BLaER1 (cell line): ENCODE measurements at regions not wholly inside any gene's neighbourhood (a gene's known extent, or its start where the extent isn't known, plus 50 kb on each side); places are given as distances from the start of the nearest gene placed in this dataset.
"Not testable (repeated sequence)": the region's sequence is repeated elsewhere in the genome, so short reads cannot be mapped to it uniquely, and the experiment has no call there.

Experiments used
- H3K27ac ChIP-seq: shearing (Covaris generic); formaldehyde crosslinking; 2 replicates; pipeline ENCODE4 v1.8.1; 2022
- H3K27me3 ChIP-seq: shearing (Covaris generic); formaldehyde crosslinking; 2 replicates; pipeline ENCODE4 v1.8.1; 2022
- H3K36me3 ChIP-seq: shearing (Covaris generic); formaldehyde crosslinking; 2 replicates; pipeline ENCODE4 v1.8.1; 2022
- H3K4me1 ChIP-seq: shearing (Covaris generic); formaldehyde crosslinking; 2 replicates; pipeline ENCODE4 v1.8.1; 2022
- H3K4me2 ChIP-seq: shearing (Covaris generic); formaldehyde crosslinking; 2 replicates; pipeline ENCODE4 v1.8.1; 2022
- H3K4me3 ChIP-seq: shearing (Covaris generic); formaldehyde crosslinking; 2 replicates; pipeline ENCODE4 v1.8.1; 2022
- H3K9ac ChIP-seq: shearing (Covaris generic); formaldehyde crosslinking; 2 replicates; pipeline ENCODE4 v1.8.1; 2022
- H3K9me3 ChIP-seq: shearing (Covaris generic); formaldehyde crosslinking; 2 replicates; pipeline ENCODE4 v1.8.1; 2022
- H4K20me1 ChIP-seq: shearing (Covaris generic); formaldehyde crosslinking; 2 replicates; pipeline ENCODE4 v1.8.1; 2022
- Cebpa-rat ChIP-seq: shearing (Covaris generic); IDR thresholded peaks from 2 replicates; pipeline ENCODE4 v1.8.1; 2022

DNA sequence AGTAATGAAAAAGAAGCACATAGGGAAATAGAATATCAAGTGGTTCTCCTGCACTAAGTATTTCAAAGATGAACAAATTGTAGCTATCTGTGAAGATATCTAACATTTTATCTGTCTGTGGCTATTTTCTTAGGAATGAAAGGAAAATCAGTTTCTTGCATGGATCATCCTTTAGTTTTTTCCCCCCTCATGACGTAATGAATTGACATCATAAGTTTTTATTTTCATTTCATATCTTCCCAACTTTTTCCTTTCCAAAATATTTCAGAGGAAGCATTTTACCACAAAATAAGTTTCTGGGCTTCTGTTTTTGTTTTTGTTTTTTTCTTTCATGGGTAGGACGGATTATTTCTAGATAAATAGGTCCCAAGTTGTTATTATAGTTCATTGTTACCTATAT, 996.6 kb downstream of the TMEM121 start:
- Histone ChIP-seq H3K4me3 (no peak overlapping the region), H3K27ac (no peak overlapping the region), H3K9ac (no peak overlapping the region), H4K20me1 (no peaks in the 10 kb centered on the region), H3K36me3 (no peaks in the 10 kb centered on the region), H3K4me2 (no peak overlapping the region), H3K27me3 (no peaks in the 10 kb centered on the region), H3K4me1 (peaks cover 10% of the 10 kb centered on the region), H3K9me3 (peaks cover 17% of the 10 kb centered on the region; the same call in 1 of the 2 replicates)
- no peak for TF ChIP-seq Cebpa-rat

DNA sequence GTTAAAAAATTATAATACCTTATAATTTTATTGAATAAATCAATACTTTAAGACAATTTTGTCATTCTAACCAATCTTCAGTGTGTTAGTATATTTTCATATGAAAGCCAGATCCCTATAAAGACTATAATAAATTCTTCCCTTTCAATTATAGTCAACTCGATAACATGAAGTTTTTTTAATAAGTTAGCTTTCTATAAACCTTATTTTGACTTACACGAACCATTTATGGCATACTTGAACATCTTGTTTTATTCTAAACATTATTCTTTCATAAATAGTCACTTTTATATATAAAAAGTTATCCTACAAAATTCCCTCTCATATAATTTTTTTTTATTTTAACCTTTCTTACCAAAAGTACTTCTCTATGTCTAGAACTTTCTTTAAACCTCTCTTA, 1002.3 kb downstream of the TMEM121 start:
- H3K4me1 ChIP-seq, result no peaks in the 10 kb centered on the region
- H3K4me3 ChIP-seq, result no peak overlapping the region
- H4K20me1 ChIP-seq, result no peaks in the 10 kb centered on the region
- no peak overlapping the region for H3K27ac ChIP-seq
- TF ChIP-seq Cebpa-rat, result no peak
- H3K4me2 ChIP-seq, result no peak overlapping the region
- H3K36me3 ChIP-seq, result no peaks in the 10 kb centered on the region
- H3K9ac ChIP-seq, result no peak overlapping the region
- no peaks in the 10 kb centered on the region for H3K27me3 ChIP-seq
- peaks cover 31% of the 10 kb centered on the region for H3K9me3 ChIP-seq

DNA sequence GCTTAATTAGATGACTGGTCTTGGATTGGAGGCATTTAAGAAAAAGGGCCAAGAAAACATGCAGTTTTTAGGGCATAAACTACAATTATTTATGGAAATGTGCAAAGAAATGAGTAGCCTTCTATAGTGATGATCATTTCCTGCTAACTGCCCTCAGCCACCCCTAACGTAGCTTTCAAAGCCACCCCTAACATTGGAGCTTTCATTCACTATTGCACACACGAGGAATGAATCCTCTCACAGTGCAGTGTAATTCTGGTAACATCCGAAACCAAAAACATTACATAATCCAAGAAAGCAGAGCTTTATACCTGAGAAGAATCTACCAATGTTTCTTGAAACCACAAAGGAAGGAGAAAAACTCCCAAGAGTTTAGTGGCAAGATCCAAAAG, 1003.6 kb downstream of the TMEM121 start:
- no peak for TF ChIP-seq Cebpa-rat
- Histone ChIP-seq H3K9me3 (peaks cover 24% of the 10 kb centered on the region), H4K20me1 (no peaks in the 10 kb centered on the region), H3K9ac (no peak overlapping the region), H3K27ac (no peak overlapping the region), H3K36me3 (no peaks in the 10 kb centered on the region), H3K27me3 (no peaks in the 10 kb centered on the region), H3K4me3 (no peak overlapping the region), H3K4me2 (no peak overlapping the region), H3K4me1 (no peaks in the 10 kb centered on the region)

DNA sequence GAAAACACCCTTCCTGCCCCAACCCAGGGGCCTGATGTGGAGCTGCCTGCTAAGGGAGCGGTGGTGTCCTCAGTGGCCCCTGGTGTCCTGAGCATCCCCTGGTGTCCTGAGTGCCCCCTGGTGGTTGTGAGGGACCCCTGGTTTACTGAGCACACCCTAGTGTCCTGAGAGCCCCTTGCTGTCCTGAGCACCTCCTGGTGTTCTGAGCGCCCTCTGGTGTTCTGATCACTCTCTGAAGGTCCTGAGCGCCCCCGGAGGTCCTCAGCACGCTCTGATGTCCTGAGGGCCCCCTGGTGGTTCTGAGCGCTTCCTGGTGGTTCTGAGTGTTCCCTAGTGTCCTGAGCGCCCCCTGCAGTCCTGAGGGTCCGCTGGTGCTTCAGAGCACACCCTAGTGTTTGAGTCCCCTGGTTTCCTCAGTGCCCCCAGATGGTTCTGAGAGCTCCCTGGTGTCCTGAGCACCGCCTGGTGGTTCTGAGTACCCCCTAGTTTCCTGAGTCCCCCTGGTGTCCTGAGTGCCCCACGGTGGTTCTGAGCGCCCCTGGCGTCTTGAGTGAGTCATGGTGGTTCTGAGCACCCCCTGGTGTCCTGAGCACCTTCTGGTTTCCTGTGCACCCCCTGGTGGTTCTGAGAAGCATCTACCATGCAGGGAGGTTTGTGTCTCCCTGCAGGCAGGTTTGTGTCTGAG, 1004.2 kb downstream of the TMEM121 start:
- H3K4me2 ChIP-seq, result no peak overlapping the region
- no peak overlapping the region for H3K27ac ChIP-seq
- no peaks in the 10 kb centered on the region for H4K20me1 ChIP-seq
- peaks cover 21% of the 10 kb centered on the region for H3K9me3 ChIP-seq
- no peak for TF ChIP-seq Cebpa-rat
- H3K4me3 ChIP-seq, result no peak overlapping the region
- H3K36me3 ChIP-seq, result no peaks in the 10 kb centered on the region
- H3K27me3 ChIP-seq, result no peaks in the 10 kb centered on the region
- no peaks in the 10 kb centered on the region for H3K4me1 ChIP-seq
- H3K9ac ChIP-seq, result no peak overlapping the region

DNA sequence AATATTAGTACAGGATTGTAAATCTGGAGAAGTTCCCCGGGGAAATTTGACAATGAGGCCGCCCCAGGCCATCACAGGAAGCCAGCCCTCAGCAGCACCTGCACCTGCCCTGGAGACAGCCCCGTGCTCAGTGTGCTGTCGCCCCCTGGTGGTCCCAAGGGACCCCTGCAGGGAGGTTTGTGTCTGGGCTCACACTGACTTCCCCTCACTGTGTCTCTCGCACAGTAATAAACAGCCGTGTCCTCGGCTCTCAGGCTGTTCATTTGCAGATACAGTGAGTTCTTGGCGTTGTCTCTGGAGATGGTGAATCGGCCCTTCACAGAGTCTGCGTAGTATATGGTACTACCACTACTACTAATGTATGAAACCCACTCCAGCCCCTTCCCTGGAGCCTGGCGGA, 1011.2 kb downstream of the TMEM121 start:
- not testable (repeated sequence) for H3K27ac ChIP-seq, H3K27me3 ChIP-seq, H3K36me3 ChIP-seq, H3K9me3 ChIP-seq, H4K20me1 ChIP-seq, H3K4me3 ChIP-seq, H3K9ac ChIP-seq
- peaks cover 25% of the 10 kb centered on the region for H3K4me1 ChIP-seq
- peak overlapping the region; percentile 36; the same call in 1 of the 2 replicates for H3K4me2 ChIP-seq

DNA sequence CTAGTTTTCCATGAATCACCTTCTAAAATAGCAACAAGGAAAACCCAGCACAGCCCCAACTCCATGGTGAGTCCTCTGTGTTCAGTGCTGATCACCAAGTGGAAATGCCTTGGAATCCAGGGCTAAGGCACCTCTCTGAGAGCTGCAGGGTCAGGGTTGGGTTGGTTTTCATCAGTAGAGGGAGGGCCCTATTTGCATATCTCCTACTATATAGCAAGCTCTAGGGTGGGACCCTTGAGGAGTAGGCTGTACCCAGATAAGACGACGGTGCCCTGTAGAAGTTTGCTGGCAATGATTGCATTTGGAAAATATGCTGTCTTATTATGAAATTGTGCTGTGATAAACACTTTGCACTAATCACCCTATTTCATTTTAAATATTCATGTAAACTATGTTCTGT, 1011.8 kb downstream of the TMEM121 start:
- H3K27ac ChIP-seq, result 0 out of 2 replicates have a peak overlapping the region, but pooled peaks have one; percentile 6
- no peaks in the 10 kb centered on the region for H3K36me3 ChIP-seq
- TF ChIP-seq Cebpa-rat, result no peak
- H3K4me3 ChIP-seq, result no peak overlapping the region
- peaks cover 25% of the 10 kb centered on the region for H3K4me1 ChIP-seq
- no peaks in the 10 kb centered on the region for H3K9me3 ChIP-seq
- H3K27me3 ChIP-seq, result no peaks in the 10 kb centered on the region
- no peaks in the 10 kb centered on the region for H4K20me1 ChIP-seq
- no peak overlapping the region for H3K9ac ChIP-seq
- H3K4me2 ChIP-seq, result peak overlapping the region; percentile 30

DNA sequence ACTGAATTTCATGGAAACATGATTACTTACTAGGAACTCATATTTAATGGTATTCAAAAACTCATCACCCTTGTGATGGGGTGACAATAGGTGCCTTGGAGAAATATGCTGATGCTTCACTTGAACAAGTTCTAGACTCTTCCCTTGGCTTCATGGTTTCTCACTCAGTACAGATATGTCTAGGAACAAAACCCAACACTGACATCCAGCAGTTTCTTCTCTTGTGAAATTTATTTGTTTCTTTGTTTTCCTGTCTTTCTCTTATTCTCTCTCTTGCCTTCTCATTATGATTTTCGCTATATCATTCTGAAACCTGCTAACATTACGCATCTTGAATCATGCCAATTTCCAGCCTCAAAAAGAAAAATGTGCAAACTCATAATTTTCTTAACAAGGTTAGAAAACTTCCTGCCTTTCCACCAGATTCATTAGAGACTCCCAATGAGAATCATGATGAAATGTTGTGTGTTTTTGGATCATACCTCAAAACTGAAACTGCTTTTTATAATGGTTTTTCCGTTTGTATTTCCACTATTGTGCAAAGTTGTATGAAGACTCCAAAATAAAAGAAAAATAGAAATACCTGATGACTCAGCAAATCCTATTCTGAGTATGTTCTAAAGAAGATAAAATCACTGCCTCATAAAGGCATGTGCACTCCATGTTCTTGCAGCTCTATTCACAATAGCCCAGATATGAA, 1021.5 kb downstream of the TMEM121 start:
- Histone ChIP-seq H3K27me3 (no peaks in the 10 kb centered on the region), H3K9ac (no peak overlapping the region), H3K27ac (no peak overlapping the region), H3K36me3 (no peaks in the 10 kb centered on the region), H3K4me3 (no peak overlapping the region), H3K4me1 (0 out of 2 replicates have a peak, but pooled peaks cover 4% of the 10 kb centered on the region), H3K4me2 (no peak overlapping the region), H4K20me1 (no peaks in the 10 kb centered on the region), H3K9me3 (no peaks in the 10 kb centered on the region)
- TF ChIP-seq Cebpa-rat, result no peak

DNA sequence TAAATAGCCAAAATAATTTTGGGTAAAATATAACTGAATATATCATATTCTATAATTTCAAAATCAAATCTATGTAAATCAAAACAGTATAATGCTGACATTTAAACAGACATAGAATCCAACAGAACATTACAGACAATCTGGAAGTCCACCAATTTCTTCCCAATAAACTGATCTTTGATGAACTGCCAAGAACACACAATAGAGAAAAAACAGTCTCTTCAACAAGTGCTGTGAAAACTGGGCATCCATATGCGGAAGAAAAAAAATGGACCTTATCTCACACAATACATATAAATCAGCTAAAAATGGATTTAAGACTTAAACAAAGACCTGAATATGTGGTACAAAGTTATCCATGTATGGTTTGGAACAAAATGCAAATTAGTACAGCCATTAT, 1022.7 kb downstream of the TMEM121 start:
- Histone ChIP-seq H3K4me3 (no peak overlapping the region), H3K4me1 (0 out of 2 replicates have a peak, but pooled peaks cover 4% of the 10 kb centered on the region), H3K9me3 (no peaks in the 10 kb centered on the region), H4K20me1 (no peaks in the 10 kb centered on the region), H3K27me3 (no peaks in the 10 kb centered on the region), H3K36me3 (no peaks in the 10 kb centered on the region), H3K27ac (no peak overlapping the region), H3K9ac (no peak overlapping the region), H3K4me2 (no peak overlapping the region)
- no peak for TF ChIP-seq Cebpa-rat

DNA sequence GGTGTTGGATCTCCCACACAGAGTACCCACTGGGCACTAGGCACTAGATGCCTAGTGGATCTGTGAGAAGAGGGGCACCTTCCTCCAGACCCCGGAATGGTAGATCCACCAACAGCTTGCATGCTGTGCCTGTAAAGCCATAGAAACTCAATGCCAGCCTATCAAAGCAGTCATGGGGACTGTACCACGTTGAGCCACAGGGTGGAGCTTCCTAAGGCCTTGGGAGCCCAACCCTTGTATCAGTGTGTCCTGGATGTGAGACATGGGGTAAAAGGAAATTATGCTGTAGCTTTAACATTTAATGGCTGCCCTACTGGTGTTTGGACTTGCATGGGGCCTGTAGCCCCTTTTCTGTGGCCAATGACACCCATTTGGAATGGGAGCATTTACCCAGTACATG, 1024.9 kb downstream of the TMEM121 start:
- Histone ChIP-seq H4K20me1 (no peaks in the 10 kb centered on the region), H3K9ac (no peak overlapping the region), H3K4me3 (no peak overlapping the region), H3K27ac (no peak overlapping the region), H3K27me3 (no peaks in the 10 kb centered on the region), H3K9me3 (no peaks in the 10 kb centered on the region), H3K4me1 (0 out of 2 replicates have a peak, but pooled peaks cover 4% of the 10 kb centered on the region), H3K36me3 (no peaks in the 10 kb centered on the region), H3K4me2 (no peak overlapping the region)
- TF ChIP-seq Cebpa-rat, result no peak

DNA sequence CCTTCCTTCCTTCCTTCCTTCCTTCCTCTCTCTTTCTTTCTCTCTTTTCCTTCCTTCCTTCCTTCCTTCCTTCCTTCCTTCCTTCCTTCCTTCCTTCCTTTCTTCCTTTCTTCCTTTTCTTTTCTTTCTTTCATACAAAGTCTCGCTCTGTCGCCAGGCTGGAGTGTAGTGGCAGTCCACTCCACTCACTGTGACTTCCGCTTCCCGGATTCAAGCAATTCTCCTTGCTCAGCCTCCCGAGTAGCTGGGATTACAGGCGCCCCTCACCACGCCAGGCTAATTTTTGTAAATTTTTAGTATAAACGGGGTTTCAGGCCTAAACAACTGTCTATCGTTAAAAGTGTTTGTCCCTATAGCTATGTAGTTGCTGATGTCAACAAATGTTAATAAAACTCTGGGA, 1029.8 kb downstream of the TMEM121 start:
- H3K9me3 ChIP-seq, H3K4me3 ChIP-seq, H3K4me2 ChIP-seq, H3K4me1 ChIP-seq, H4K20me1 ChIP-seq, H3K27me3 ChIP-seq, H3K36me3 ChIP-seq, H3K9ac ChIP-seq, H3K27ac ChIP-seq: not testable (repeated sequence)
